Endothelial cell of umbilical vein (primary cell): ENCODE measurements at regions not wholly inside any gene's neighbourhood (a gene's known extent, or its start where the extent isn't known, plus 50 kb on each side); places are given as distances from the start of the nearest gene placed in this dataset.

Experiments used
- BruUV-seq: library from RNA; stranded (reverse); fragments of 400-500 nt; replicated peaks from 2 replicates; lab custom pipeline; 2021; lab: Mats Ljungman, UMichigan
- CTCF ChIA-PET: fragments of 300-600, 350-600 bp; sonication (Branson Sonifier 250); formaldehyde crosslinking; loops from one replicate; lab custom pipeline; 2021; ENCODE audit warnings: antibody characterized with exemption, inconsistent platforms; lab: Charles Lee
- POLR2A ChIA-PET: fragments of 300-600, 350-600 bp; sonication (Branson Sonifier 250); formaldehyde crosslinking; loops from one replicate; lab custom pipeline; 2021; ENCODE audit warnings: antibody characterized with exemption, inconsistent platforms; lab: Charles Lee
- DNase-seq: peaks from one replicate; pipeline ENCODE4 v3.0.0-alpha.2; 2011; ENCODE audit warnings: low read depth, low spot score
- FAIRE-seq: peaks from 2 replicates; lab custom pipeline; 2011; peaks lifted over from hg19 to GRCh38; lab: Jason Lieb, UNC
- H2AFZ ChIP-seq: 2 replicates; pipeline ENCODE4 v1.6.0; 2012; ENCODE audit warnings: low read depth, low read length, control low read depth, inconsistent platforms
- H3K27ac ChIP-seq: 2 replicates; pipeline ENCODE4 v1.5.1; 2011; ENCODE audit warnings: low read depth, mild to moderate bottlenecking, control low read depth, low read length, moderate library complexity; ENCODE audit not compliant: insufficient read depth
- H3K27me3 ChIP-seq, 2 experiments: 2 replicates each; pipeline versions ENCODE4 v1.6.0 to v1.6.1; 2011; ENCODE audit warnings: low read length in 2 of 2, mixed read lengths in 1 of 2; ENCODE audit not compliant: control insufficient read depth in 2 of 2, insufficient read depth in 2 of 2
- H3K36me3 ChIP-seq, 2 experiments: 2 replicates in 1 of 2; 3 replicates in 1 of 2; pipeline ENCODE4 v1.5.1; 2011; ENCODE audit warnings: low read length in 2 of 2, mild to moderate bottlenecking in 1 of 2, moderate library complexity in 1 of 2; ENCODE audit not compliant: control insufficient read depth in 2 of 2, insufficient read depth in 2 of 2; ENCODE audit errors: extremely low read depth in 1 of 2
- H3K4me1 ChIP-seq: 3 replicates; pipeline ENCODE4 v1.5.1; 2011; ENCODE audit warnings: mild to moderate bottlenecking, low read length; ENCODE audit not compliant: control insufficient read depth, insufficient read depth; ENCODE audit errors: extremely low read depth
- H3K4me2 ChIP-seq: 2 replicates; pipeline ENCODE4 v1.6.1; 2011; ENCODE audit warnings: low read length, control low read depth, mixed read lengths; ENCODE audit not compliant: insufficient read depth
- H3K4me3 ChIP-seq, 3 experiments: fragments of 200-600 bp in 1 of 3; sonication (generic), shearing (Covaris generic) in 1 of 3; replicated peaks in 1 of 3; 2 replicates each; pipeline ENCODE4 v1.5.1; 2011 to 2016; ENCODE audit warnings: control low read depth in 3 of 3, low read length in 3 of 3, mild to moderate bottlenecking in 2 of 3, inconsistent platforms in 1 of 3, low read depth in 1 of 3, moderate library complexity in 1 of 3; ENCODE audit not compliant: insufficient read depth in 1 of 3
- H3K79me2 ChIP-seq: 2 replicates; pipeline ENCODE4 v1.6.0; 2012; ENCODE audit warnings: low read length, inconsistent platforms; ENCODE audit not compliant: control insufficient read depth, insufficient read depth
- H3K9ac ChIP-seq: replicated peaks from 2 replicates; pipeline ENCODE3; 2011; ENCODE audit warnings: low read length, control low read depth; ENCODE audit not compliant: insufficient read depth; ENCODE audit errors: extremely low read depth
- H3K9me1 ChIP-seq: replicated peaks from 3 replicates; pipeline ENCODE4 v1.6.0; 2011; ENCODE audit warnings: mild to moderate bottlenecking, low read length; ENCODE audit not compliant: control insufficient read depth, insufficient read depth; ENCODE audit errors: extremely low read depth
- H3K9me3 ChIP-seq: replicated peaks from 2 replicates; pipeline ENCODE4 v1.5.1; 2012; ENCODE audit warnings: low read length, inconsistent platforms; ENCODE audit not compliant: control insufficient read depth, insufficient read depth
- H4K20me1 ChIP-seq: replicated peaks from 2 replicates; pipeline ENCODE3; 2011; ENCODE audit warnings: mild to moderate bottlenecking, low read length; ENCODE audit not compliant: control insufficient read depth, insufficient read depth; ENCODE audit errors: extremely low read depth
- EZH2 ChIP-seq: IDR thresholded peaks from 2 replicates; pipeline ENCODE4 v1.6.1; 2012; ENCODE audit warnings: borderline replicate concordance, low read depth, mild to moderate bottlenecking, moderate library complexity, low read length, inconsistent platforms; ENCODE audit not compliant: severe bottlenecking
- FOS ChIP-seq: IDR thresholded peaks from 2 replicates; pipeline ENCODE4 v1.6.1; 2011; ENCODE audit warnings: mild to moderate bottlenecking, low read length, moderate library complexity, borderline replicate concordance; ENCODE audit not compliant: insufficient read depth
- GATA2 ChIP-seq: IDR thresholded peaks from 2 replicates; pipeline ENCODE4 v1.7.0; 2011; ENCODE audit warnings: low read depth, mild to moderate bottlenecking, moderate library complexity, mixed read lengths, low read length; ENCODE audit not compliant: insufficient read length, insufficient read depth
- JUN ChIP-seq: IDR thresholded peaks from 2 replicates; pipeline ENCODE4 v1.6.1; 2011; ENCODE audit warnings: borderline replicate concordance, low read depth; ENCODE audit not compliant: insufficient read length, insufficient read depth
- MAX ChIP-seq: IDR thresholded peaks from 2 replicates; pipeline ENCODE4 v1.6.1; 2011; ENCODE audit not compliant: insufficient read depth, insufficient read length
- MYC ChIP-seq: IDR thresholded peaks from one replicate; pipeline ENCODE4 v1.6.1; 2011; ENCODE audit warnings: mild to moderate bottlenecking, low read depth, low read length
- POLR2A ChIP-seq: IDR thresholded peaks from 2 replicates; pipeline ENCODE4 v1.6.1; 2012; ENCODE audit warnings: low read depth, mild to moderate bottlenecking, control low read depth, low read length
- POLR2AphosphoS5 ChIP-seq: IDR thresholded peaks from 2 replicates; pipeline ENCODE4 v1.6.1; 2012; ENCODE audit warnings: low read depth, mild to moderate bottlenecking, control low read depth, low read length, moderate library complexity; ENCODE audit not compliant: insufficient read depth
- dilution Hi-C: fragments of 300-500 bp; cut with MboI; formaldehyde crosslinking; loops from one replicate; pipeline ENCODE4 v1.15.0; 2019; ENCODE audit warnings: low sequenced_read_pairs; ENCODE audit not compliant: extremely low pct_ligation_motif_present
- intact Hi-C: fragments of 100-400 bp; cut with micrococcal nuclease; formaldehyde crosslinking; loops from one replicate; pipeline ENCODE4 v1.10.0; 2022
- TF ChIP-seq, protein P1 (sequence below), 2 donors: IDR thresholded peaks; 1 replicate in 1 of 2; 2 replicates in 1 of 2; pipeline ENCODE4 v1.5.1; 2011; ENCODE audit warnings: low read length in 2 of 2, mild to moderate bottlenecking in 2 of 2, moderate library complexity in 2 of 2, control low read depth in 1 of 2, inconsistent platforms in 1 of 2, low read depth in 1 of 2; ENCODE audit not compliant: insufficient read depth in 1 of 2; ENCODE audit errors: extremely low read depth in 1 of 2

DNA sequence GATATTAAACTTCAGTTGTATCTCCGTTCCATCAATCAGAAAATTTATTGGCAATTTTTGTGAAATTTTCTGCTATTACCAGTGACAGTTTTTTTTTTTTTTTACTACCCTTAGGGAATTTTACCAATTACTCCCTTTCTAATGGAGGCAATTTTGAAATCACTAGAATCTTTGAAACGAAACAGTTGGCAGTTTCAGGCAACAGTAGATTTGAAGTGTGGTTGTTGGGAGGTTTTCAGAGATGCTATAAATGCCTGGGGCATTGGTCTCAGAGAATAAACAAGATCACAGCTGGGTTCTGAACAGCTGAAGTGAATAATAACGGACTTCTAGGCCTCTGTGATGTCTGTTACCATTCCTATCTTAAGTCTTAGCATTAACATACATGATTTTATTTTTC, 535.9 kb upstream of the POT1 start:
- CTCF ChIA-PET = no interaction called here
- no peak for FAIRE-seq

DNA sequence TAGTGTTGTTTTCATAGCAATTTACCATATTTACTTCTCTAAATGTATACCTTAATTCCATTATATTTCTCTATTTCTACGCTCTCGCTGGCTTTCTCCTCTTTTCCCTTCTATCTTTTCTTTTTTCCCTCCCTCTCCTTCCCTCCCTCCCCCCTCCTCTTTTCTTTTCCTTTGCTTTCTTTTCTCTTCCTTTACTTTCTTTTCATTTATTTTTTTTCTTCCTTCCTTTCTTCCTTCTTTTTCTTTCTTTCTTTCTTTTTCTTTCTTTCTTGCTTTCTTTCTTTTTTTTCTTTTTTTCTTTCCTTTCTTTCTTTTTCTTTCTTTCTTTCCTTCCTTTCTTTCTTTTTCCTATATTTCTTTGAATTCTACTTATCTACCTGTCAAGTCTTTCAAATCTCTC, 533.0 kb upstream of the POT1 start:
- H3K4me2 ChIP-seq = no peak overlapping the region
- dilution Hi-C loops = no loop called here

More for the DNA sequence above, 535.9 kb upstream of the POT1 start:
- Histone ChIP-seq H3K9me1 (no peaks in the 10 kb centered on the region), H4K20me1 (no peaks in the 10 kb centered on the region), H3K27ac (no peak overlapping the region), H3K27me3 (no peaks in the 10 kb centered on the region), H3K4me3 (no peak overlapping the region), H3K36me3 (no peaks in the 10 kb centered on the region), H3K4me1 (no peaks in the 10 kb centered on the region), H3K9ac (no peak overlapping the region), H3K79me2 (no peaks in the 10 kb centered on the region), H2AFZ (no peak overlapping the region), H3K4me2 (no peak overlapping the region), H3K9me3 (no peaks in the 10 kb centered on the region)
- no TSS peak for BruUV-seq
- dilution Hi-C loops (no loop called here), intact Hi-C loops (no loop called here)
- no peak for TF ChIP-seq POLR2A
- TF ChIP-seq FOS = no peak
- TF ChIP-seq, protein P1, sequence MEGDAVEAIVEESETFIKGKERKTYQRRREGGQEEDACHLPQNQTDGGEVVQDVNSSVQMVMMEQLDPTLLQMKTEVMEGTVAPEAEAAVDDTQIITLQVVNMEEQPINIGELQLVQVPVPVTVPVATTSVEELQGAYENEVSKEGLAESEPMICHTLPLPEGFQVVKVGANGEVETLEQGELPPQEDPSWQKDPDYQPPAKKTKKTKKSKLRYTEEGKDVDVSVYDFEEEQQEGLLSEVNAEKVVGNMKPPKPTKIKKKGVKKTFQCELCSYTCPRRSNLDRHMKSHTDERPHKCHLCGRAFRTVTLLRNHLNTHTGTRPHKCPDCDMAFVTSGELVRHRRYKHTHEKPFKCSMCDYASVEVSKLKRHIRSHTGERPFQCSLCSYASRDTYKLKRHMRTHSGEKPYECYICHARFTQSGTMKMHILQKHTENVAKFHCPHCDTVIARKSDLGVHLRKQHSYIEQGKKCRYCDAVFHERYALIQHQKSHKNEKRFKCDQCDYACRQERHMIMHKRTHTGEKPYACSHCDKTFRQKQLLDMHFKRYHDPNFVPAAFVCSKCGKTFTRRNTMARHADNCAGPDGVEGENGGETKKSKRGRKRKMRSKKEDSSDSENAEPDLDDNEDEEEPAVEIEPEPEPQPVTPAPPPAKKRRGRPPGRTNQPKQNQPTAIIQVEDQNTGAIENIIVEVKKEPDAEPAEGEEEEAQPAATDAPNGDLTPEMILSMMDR (IDR thresholded peaks at IDR 0.05; ENCODE audit: extremely low read depth in 1 of 2, insufficient read depth in 1 of 2, low read depth in 1 of 2, low read length in 2 of 2) = no peak
- TF ChIP-seq MAX = no peak
- TF ChIP-seq POLR2AphosphoS5 = no peak
- POLR2A ChIA-PET = no interaction called here
- no peak for DNase-seq

More for the DNA sequence above, 533.0 kb upstream of the POT1 start:
- Histone ChIP-seq H3K9me1 (no peaks in the 10 kb centered on the region), H3K27ac (no peak overlapping the region), H3K27me3 (no peaks in the 10 kb centered on the region), H4K20me1 (no peaks in the 10 kb centered on the region), H3K4me1 (no peaks in the 10 kb centered on the region), H3K79me2 (no peaks in the 10 kb centered on the region), H3K9me3 (no peaks in the 10 kb centered on the region), H3K36me3 (no peaks in the 10 kb centered on the region), H2AFZ (no peak overlapping the region), H3K4me3 (no peak overlapping the region), H3K9ac (no peak overlapping the region)
- CTCF ChIA-PET = interaction anchor here (1.1 to 1.5 kb wide), 3 partner anchors 11 to 403 kb away, joined by 3 to 4 read pairs (median 4); no protein-coding TSS in a partner anchor
- DNase-seq (no peak), FAIRE-seq (no peak)
- BruUV-seq = no TSS peak
- TF ChIP-seq POLR2AphosphoS5 (no peak), MAX (no peak), EZH2 (no peak), POLR2A (no peak), MYC (no peak), FOS (no peak), JUN (no peak), GATA2 (no peak)
- TF ChIP-seq, protein P1 (IDR thresholded peaks at IDR 0.05; ENCODE audit: extremely low read depth in 1 of 2, insufficient read depth in 1 of 2, low read depth in 1 of 2, low read length in 2 of 2) = no peak
- intact Hi-C loops = no loop called here
- POLR2A ChIA-PET = no interaction called here
